Neural crest cell (in vitro differentiated cells): ENCODE measurements at regions not wholly inside any gene's neighbourhood (a gene's known extent, or its start where the extent isn't known, plus 50 kb on each side); places are given as distances from the start of the nearest gene placed in this dataset.

Experiments
- DNase-seq: peaks from one replicate; pipeline ENCODE4 v3.0.0; 2021; ENCODE audit warnings: low read depth, mixed read lengths, low spot score
- H3K27ac Mint-ChIP-seq: one replicate; pipeline ENCODE4 v1.8.0; 2021; ENCODE audit warnings: mild to moderate bottlenecking, mixed read lengths; ENCODE audit not compliant: unreplicated experiment
- H3K27me3 Mint-ChIP-seq: 2 replicates; pipeline ENCODE4 v1.8.0; 2021; ENCODE audit warnings: low read depth, mild to moderate bottlenecking, mixed read lengths
- H3K36me3 Mint-ChIP-seq: 2 replicates; pipeline ENCODE4 v1.8.0; 2021; ENCODE audit warnings: low read depth, mild to moderate bottlenecking, mixed read lengths
- H3K4me1 Mint-ChIP-seq: 2 replicates; pipeline ENCODE4 v1.8.0; 2021; ENCODE audit warnings: mixed read lengths
- H3K4me3 Mint-ChIP-seq: one replicate; pipeline ENCODE4 v1.8.0; 2021; ENCODE audit warnings: mild to moderate bottlenecking, mixed read lengths
- H3K9me3 Mint-ChIP-seq: 2 replicates; pipeline ENCODE4 v1.8.0; 2021; ENCODE audit warnings: mixed read lengths
- CTCF ChIP-seq: fragments of 200-600 bp; sonication (generic); conservative IDR thresholded peaks from 2 replicates; pipeline ENCODE4 v1.5.0; 2021; ENCODE audit warnings: antibody characterized with exemption, mild to moderate bottlenecking

- Mint-ChIP-seq H3K4me3 (no peak overlapping the region), H3K9me3 (peaks cover 4% of the 10 kb centered on the region), H3K36me3 (no peaks in the 10 kb centered on the region), H3K4me1 (no peaks in the 10 kb centered on the region), H3K27ac (no peak overlapping the region), H3K27me3 (no peaks in the 10 kb centered on the region)
- no peak for TF ChIP-seq CTCF
- DNase-seq, result no peak
Measured at GRCh38 chr6:67219346-67219745, 1415.7 kb upstream of the ADGRB3 start.

GRCh38 chr6:67212584-67212983 is 1422.5 kb upstream of the ADGRB3 start:
- Mint-ChIP-seq H3K27ac (no peak overlapping the region), H3K27me3 (no peaks in the 10 kb centered on the region), H3K4me1 (no peaks in the 10 kb centered on the region), H3K36me3 (no peaks in the 10 kb centered on the region), H3K9me3 (no peaks in the 10 kb centered on the region), H3K4me3 (no peak overlapping the region)
- DNase-seq, result no peak
- no peak for TF ChIP-seq CTCF

GRCh38 chr6:67210450-67210849 is 1424.6 kb upstream of the ADGRB3 start:
- Mint-ChIP-seq H3K27me3 (no peaks in the 10 kb centered on the region), H3K4me1 (no peaks in the 10 kb centered on the region), H3K4me3 (no peak overlapping the region), H3K36me3 (no peaks in the 10 kb centered on the region), H3K9me3 (no peaks in the 10 kb centered on the region), H3K27ac (no peak overlapping the region)
- no peak for TF ChIP-seq CTCF
- DNase-seq, result no peak

GRCh38 chr6:67201563-67201962 is 1433.5 kb upstream of the ADGRB3 start:
- H3K4me3 Mint-ChIP-seq, result no peak overlapping the region
- no peaks in the 10 kb centered on the region for H3K9me3 Mint-ChIP-seq
- no peak overlapping the region for H3K27ac Mint-ChIP-seq
- no peaks in the 10 kb centered on the region for H3K36me3 Mint-ChIP-seq
- DNase-seq, result no peak
- H3K27me3 Mint-ChIP-seq, result no peaks in the 10 kb centered on the region
- no peak for TF ChIP-seq CTCF
- H3K4me1 Mint-ChIP-seq, result no peaks in the 10 kb centered on the region

- no peaks in the 10 kb centered on the region for H3K27me3 Mint-ChIP-seq
- no peak overlapping the region for H3K27ac Mint-ChIP-seq
- H3K4me1 Mint-ChIP-seq, result no peaks in the 10 kb centered on the region
- H3K36me3 Mint-ChIP-seq, result no peaks in the 10 kb centered on the region
- no peak for DNase-seq
- no peaks in the 10 kb centered on the region for H3K9me3 Mint-ChIP-seq
- TF ChIP-seq CTCF, result no peak
- H3K4me3 Mint-ChIP-seq, result no peak overlapping the region
Measured at GRCh38 chr6:67200626-67201403, 1434.3 kb upstream of the ADGRB3 start.
